Bronchial epithelial cell (primary cell): ENCODE measurements at regions not wholly inside any gene's neighbourhood (a gene's known extent, or its start where the extent isn't known, plus 50 kb on each side); places are given as distances from the start of the nearest gene placed in this dataset.

Experiments
- DNase-seq: peaks from one replicate; pipeline ENCODE4 v3.0.0-alpha.2; 2010; ENCODE audit warnings: low read depth
- FAIRE-seq: peaks from 2 replicates; lab custom pipeline; 2011; peaks lifted over from hg19 to GRCh38; lab: Jason Lieb, UNC
- H3K27me3 ChIP-seq: 2 replicates; pipeline ENCODE4 v1.5.1; 2011; ENCODE audit warnings: low read length; ENCODE audit not compliant: control insufficient read depth, insufficient read depth
- H3K36me3 ChIP-seq: 2 replicates; pipeline ENCODE4 v1.5.1; 2011; ENCODE audit warnings: low read length; ENCODE audit not compliant: control insufficient read depth, insufficient read depth
- H3K4me3 ChIP-seq: 2 replicates; pipeline ENCODE4 v1.5.1; 2011; ENCODE audit warnings: mild to moderate bottlenecking, low read depth, low read length, control low read depth
- TF ChIP-seq, protein P1 (sequence below): IDR thresholded peaks from 2 replicates; pipeline ENCODE4 v1.5.1; 2011; ENCODE audit warnings: mild to moderate bottlenecking, moderate library complexity, low read length, control low read depth, inconsistent platforms; ENCODE audit not compliant: insufficient read depth, severe bottlenecking

GRCh38 chr6:144710207-144710606 is 425.1 kb downstream of the UTRN start:
- DNase-seq (peak; percentile 96), FAIRE-seq (peak; percentile 88)
- no peak overlapping the region for H3K4me3 ChIP-seq
- TF ChIP-seq, protein P1, sequence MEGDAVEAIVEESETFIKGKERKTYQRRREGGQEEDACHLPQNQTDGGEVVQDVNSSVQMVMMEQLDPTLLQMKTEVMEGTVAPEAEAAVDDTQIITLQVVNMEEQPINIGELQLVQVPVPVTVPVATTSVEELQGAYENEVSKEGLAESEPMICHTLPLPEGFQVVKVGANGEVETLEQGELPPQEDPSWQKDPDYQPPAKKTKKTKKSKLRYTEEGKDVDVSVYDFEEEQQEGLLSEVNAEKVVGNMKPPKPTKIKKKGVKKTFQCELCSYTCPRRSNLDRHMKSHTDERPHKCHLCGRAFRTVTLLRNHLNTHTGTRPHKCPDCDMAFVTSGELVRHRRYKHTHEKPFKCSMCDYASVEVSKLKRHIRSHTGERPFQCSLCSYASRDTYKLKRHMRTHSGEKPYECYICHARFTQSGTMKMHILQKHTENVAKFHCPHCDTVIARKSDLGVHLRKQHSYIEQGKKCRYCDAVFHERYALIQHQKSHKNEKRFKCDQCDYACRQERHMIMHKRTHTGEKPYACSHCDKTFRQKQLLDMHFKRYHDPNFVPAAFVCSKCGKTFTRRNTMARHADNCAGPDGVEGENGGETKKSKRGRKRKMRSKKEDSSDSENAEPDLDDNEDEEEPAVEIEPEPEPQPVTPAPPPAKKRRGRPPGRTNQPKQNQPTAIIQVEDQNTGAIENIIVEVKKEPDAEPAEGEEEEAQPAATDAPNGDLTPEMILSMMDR, result no peak
- H3K36me3 ChIP-seq, result no peaks in the 10 kb centered on the region
- H3K27me3 ChIP-seq, result no peaks in the 10 kb centered on the region

- no peak for FAIRE-seq
- Histone ChIP-seq H3K4me3 (no peak overlapping the region), H3K36me3 (no peaks in the 10 kb centered on the region), H3K27me3 (no peaks in the 10 kb centered on the region)
- no peak for DNase-seq
- TF ChIP-seq, protein P1, result no peak
These were observed 426.5 kb downstream of the UTRN start for GRCh38 chr6:144711661-144712060.

- H3K27me3 ChIP-seq, result no peaks in the 10 kb centered on the region
- TF ChIP-seq, protein P1, result no peak
- H3K4me3 ChIP-seq, result no peak overlapping the region
- FAIRE-seq (no peak), DNase-seq (no peak)
- no peaks in the 10 kb centered on the region for H3K36me3 ChIP-seq
These were observed 427.4 kb downstream of the UTRN start for GRCh38 chr6:144712541-144712940.

DNA sequence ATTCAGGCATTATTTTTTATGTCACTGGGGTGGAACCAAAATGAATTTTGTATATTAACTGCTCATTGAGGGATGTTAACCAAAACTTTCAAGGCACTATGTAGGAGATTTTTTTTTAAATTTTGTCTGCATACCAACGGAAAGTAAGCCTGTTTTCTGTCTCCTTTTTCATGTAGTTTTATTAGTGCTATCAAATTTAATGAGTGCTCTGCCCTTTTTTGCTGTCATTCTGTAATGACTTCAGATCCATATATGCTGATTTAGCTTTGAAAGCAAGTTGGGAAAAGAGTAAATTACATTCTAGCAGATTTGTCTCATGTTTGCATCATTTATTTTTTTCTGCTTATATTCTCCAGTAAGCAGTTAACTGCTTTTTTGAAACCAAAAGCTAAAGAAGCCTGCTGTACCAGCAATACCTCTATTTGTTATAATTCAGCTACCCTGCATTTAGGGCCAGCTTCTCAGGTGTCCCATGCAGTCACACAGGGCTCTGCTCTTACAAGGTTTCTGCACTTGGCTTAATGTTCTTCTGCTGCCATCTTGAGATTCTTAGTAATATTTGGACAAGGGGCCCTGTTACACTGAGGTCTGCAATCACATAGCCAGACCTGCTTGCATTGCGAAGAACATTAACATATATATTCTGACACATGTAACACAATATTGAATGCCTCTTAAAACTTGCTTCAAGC is 429.0 kb downstream of the UTRN start:
- Histone ChIP-seq H3K4me3 (no peak overlapping the region), H3K36me3 (no peaks in the 10 kb centered on the region), H3K27me3 (no peaks in the 10 kb centered on the region)
- DNase-seq, result no peak
- no peak for FAIRE-seq
- TF ChIP-seq, protein P1, result no peak

- FAIRE-seq (no peak), DNase-seq (no peak)
- TF ChIP-seq, protein P1, result no peak
- H3K36me3 ChIP-seq, result no peaks in the 10 kb centered on the region
- H3K4me3 ChIP-seq, result no peak overlapping the region
- H3K27me3 ChIP-seq, result no peaks in the 10 kb centered on the region
These were observed 430.2 kb downstream of the UTRN start for GRCh38 chr6:144715344-144715743.

DNA sequence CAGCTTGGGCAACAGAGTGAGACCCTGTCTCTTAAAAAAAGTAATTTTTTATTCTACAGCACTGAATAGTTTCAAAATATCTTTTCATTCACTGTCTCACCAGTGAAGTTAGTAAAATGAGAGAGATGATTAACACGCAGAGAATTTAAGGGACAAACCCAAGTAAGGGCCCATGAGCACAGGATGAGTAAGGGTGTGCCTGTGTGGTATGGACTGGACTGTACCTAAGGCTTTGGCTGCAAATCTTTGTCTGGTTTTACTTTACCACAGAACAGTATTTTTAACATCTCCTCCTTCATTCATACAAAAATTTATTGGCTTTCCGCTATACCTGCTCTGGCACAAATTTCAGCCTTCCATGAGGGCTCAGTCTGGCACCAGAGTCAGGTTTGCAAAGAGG is 433.3 kb downstream of the UTRN start:
- Histone ChIP-seq H3K36me3 (no peaks in the 10 kb centered on the region), H3K4me3 (no peak overlapping the region), H3K27me3 (no peaks in the 10 kb centered on the region)
- TF ChIP-seq, protein P1, result no peak
- DNase-seq (peak; percentile 63), FAIRE-seq (peak; percentile 58)
